ENCODE measurements at regions not wholly inside any gene's neighbourhood (a gene's known extent, or its start where the extent isn't known, plus 50 kb on each side); places are given as distances from the start of the nearest gene placed in this dataset.

GRCh38 chr4:148527571-148527970 is 85.4 kb upstream of the NR3C2 start:
- in situ Hi-C loops (cut with MboI; ENCODE audit: low sequenced_read_pairs, unreplicated experiment), result no loop called here
- no peak for TF ChIP-seq CTCF (IDR thresholded peaks at IDR 0.05; ENCODE audit: borderline replicate concordance, control extremely low read depth, extremely low read depth, insufficient read depth, missing control alignments)
- DNase-seq (ENCODE audit: low spot score), result no peak

GRCh38 chr4:148522995-148523394 is 80.8 kb upstream of the NR3C2 start:
- in situ Hi-C loops (cut with MboI; ENCODE audit: low sequenced_read_pairs, unreplicated experiment), result no loop called here
- no peak for DNase-seq (ENCODE audit: low spot score)
- no peak for TF ChIP-seq CTCF (IDR thresholded peaks at IDR 0.05; ENCODE audit: borderline replicate concordance, control extremely low read depth, extremely low read depth, insufficient read depth, missing control alignments)

DNA sequence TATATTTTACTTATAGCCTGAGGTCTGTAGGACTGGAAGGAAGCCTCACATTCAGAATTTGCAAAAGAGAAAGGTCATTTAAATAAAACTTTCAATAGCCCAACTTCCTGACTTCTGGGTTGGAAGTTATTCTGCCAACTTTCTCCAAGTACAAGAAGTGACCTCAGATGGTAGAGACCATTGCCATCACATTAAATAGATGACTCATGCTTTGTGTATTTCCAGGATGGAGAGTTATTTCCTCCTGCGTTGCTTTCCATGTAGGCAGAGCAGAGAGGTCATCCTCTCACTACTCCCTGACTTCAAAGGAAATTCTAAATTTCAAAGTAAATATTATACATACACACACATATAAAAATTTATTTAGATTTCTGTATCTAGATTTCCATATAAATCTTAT is 73.0 kb upstream of the NR3C2 start:
- no peak for TF ChIP-seq CTCF (IDR thresholded peaks at IDR 0.05; ENCODE audit: borderline replicate concordance, control extremely low read depth, extremely low read depth, insufficient read depth, missing control alignments)
- no peak for DNase-seq (ENCODE audit: low spot score)
- in situ Hi-C loops (cut with MboI; ENCODE audit: low sequenced_read_pairs, unreplicated experiment), result no loop called here

DNA sequence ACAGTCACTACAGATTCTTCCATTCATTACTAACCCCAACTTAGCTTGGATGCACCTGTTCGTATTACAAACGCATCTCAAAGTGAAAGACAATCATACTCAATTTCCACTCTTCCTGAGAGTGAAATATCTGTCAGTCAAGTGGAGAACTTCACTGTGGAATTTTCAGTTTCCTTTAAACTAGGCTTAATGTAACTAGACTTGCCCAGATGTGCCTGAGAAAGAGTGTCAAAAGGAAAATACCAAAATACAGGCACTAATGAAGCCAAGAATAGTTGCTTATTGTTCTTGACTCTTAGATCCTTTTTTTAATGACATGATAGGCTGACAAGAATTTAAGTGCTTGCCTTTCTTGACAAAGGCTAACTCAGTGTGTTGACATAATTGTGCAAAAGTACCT is 72.4 kb upstream of the NR3C2 start:
- in situ Hi-C loops (cut with MboI; ENCODE audit: low sequenced_read_pairs, unreplicated experiment), result no loop called here
- DNase-seq (ENCODE audit: low spot score), result no peak
- no peak for TF ChIP-seq CTCF (IDR thresholded peaks at IDR 0.05; ENCODE audit: borderline replicate concordance, control extremely low read depth, extremely low read depth, insufficient read depth, missing control alignments)

DNA sequence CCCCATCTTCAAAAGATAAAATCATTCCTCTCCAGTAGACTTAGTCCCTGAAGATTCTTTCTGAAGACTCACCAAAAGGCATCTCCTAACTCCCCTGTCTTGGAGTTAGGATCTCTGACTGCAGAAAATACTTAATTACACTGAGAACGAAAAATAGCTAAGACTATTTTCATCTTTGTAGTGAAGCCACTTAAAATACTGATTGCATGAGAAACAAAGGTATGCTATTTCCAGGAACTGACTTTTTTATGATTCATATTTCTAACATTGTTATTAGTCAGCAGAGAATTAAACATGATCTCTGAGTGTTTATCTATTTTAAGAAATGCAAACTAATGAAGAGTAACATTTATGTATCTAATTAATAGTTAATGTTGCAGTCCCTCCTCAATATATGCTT is 71.8 kb upstream of the NR3C2 start:
- no peak for DNase-seq (ENCODE audit: low spot score)
- no peak for TF ChIP-seq CTCF (IDR thresholded peaks at IDR 0.05; ENCODE audit: borderline replicate concordance, control extremely low read depth, extremely low read depth, insufficient read depth, missing control alignments)
- in situ Hi-C loops (cut with MboI; ENCODE audit: low sequenced_read_pairs, unreplicated experiment), result no loop called here

DNA sequence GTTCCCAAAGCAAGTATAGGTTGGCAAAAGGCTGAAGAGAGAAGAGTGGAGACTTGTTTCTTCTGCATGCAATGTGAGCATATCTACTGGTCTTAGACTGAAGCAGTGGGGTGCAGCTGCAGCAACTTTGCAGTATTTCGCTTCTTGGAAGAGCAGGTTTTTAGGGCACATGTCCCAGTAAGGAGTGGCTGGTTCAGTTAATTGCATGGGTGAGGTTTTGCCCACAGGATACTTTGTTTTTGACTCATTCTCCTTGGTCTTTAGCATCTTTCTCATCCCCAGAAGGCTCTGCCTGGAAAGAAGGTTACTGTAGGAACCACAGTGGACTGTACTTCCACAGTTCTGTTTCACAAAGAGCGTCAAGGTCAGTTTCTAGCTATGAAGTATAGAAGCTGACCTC is 68.0 kb upstream of the NR3C2 start:
- in situ Hi-C loops (cut with MboI; ENCODE audit: low sequenced_read_pairs, unreplicated experiment), result no loop called here
- no peak for DNase-seq (ENCODE audit: low spot score)
- TF ChIP-seq CTCF (IDR thresholded peaks at IDR 0.05; ENCODE audit: borderline replicate concordance, control extremely low read depth, extremely low read depth, insufficient read depth, missing control alignments), result no peak

GRCh38 chr4:148503681-148504080 is 61.5 kb upstream of the NR3C2 start:
- no peak for TF ChIP-seq CTCF (IDR thresholded peaks at IDR 0.05; ENCODE audit: borderline replicate concordance, control extremely low read depth, extremely low read depth, insufficient read depth, missing control alignments)
- no peak for DNase-seq (ENCODE audit: low spot score)
- in situ Hi-C loops (cut with MboI; ENCODE audit: low sequenced_read_pairs, unreplicated experiment), result no loop called here
